ENCODE measurements at regions not wholly inside any gene's neighbourhood (a gene's known extent, or its start where the extent isn't known, plus 50 kb on each side); places are given as distances from the start of the nearest gene placed in this dataset.
"Not testable (repeated sequence)": the region's sequence is repeated elsewhere in the genome, so short reads cannot be mapped to it uniquely, and the experiment has no call there.

DNA sequence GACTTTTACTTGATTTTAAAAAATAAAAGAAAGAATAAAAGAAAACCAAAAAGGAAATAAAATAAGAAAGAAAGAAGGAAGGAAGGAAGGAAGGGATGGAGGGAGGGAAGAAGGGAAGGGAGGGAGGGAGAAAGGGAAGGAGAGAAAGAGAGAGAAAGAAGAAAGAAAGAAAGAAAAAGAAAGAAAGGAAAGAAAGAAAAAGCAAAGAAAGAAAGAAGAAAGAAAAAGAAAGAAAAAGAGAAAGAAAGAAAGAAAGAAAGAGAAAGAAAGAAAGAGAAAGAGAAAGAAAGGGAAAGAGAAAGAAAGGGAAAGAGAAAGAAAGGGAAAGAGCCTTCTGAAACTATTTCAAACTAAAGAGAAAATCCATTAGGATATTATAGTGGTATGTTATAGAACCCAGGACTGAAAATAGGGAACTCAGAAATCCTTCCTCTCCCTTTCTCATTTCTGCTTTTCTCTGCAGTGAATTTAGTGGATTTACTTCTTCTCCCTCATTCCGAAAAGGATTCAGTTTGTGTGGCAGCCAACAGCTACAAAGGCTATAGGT, 414.7 kb upstream of the CCNG1 start:
- no peak for DNase-seq

DNA sequence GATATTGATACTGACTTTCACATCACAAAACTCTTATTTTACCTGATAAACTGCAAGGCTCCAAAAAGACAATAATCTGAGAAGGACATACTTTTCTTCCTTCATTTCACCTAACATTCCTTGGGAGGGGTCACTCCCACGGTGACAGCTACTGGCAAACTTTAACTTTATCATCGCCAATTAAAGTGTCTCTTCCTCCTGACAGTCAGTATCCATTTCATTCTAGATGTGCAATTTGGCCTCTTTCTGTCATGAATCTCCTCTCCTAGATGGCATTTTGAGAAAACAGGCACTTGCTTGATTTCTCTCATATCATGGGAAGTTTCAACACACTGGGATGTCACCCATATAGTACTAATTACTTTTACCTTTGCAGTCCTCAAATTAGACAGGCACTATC, 413.5 kb upstream of the CCNG1 start:
- no peak for DNase-seq

DNA sequence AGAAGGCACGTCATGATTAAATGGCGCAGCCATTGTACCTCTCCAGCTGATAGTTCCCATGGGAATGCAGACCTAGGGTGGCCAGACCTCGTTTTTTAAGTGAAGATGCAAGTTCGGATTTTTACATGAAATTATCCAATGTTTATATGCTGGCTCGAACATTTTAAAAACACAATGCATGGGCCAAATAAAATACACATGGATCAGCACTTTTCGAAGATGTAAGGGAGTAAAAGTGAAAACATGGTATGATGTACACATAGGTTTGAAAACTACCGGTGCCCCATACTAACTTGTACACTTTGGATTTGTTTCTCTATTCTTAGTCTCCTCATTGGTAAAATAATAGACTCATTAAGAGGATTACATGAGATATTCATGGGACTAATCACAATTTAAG, 412.5 kb upstream of the CCNG1 start:
- no peak for DNase-seq

DNA sequence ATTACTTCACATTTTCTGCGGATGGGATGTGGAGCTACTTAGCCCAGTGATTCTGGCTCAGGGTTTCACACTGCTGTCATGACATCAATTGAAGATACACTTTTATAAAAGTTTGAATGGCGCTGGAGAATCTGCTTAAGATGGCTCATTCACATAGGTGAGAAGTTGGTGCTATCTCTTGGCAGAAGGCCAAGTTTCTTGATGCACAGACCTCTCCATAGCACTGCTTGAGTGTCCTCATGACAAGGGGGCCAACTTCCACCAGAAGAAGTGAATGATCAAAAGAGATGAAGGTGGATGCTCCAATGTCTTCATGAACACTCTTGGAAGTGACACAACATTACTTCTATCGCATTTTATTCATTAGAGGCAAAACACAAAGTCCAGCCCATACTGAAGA, 403.7 kb upstream of the CCNG1 start:
- no peak for DNase-seq

DNA sequence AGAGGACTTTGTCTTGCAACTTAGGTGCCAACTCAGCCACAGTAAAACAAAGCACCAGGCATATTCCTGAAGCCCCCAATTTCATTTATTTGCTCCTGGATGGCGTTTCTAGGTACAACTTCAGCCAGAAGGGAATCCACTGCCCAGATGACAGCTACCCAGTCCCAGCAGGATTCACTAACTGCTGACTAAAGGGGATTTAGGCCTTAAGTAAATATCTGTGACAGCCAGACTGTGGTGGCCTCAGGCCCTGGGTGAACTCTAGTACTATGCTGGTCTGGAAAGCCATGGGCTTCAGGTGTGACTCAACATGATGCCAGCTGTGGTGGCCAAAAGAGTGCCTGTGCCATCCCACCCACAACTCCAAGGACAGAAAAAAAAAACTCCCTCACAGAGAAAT, 396.1 kb upstream of the CCNG1 start:
- DNase-seq: no peak

DNA sequence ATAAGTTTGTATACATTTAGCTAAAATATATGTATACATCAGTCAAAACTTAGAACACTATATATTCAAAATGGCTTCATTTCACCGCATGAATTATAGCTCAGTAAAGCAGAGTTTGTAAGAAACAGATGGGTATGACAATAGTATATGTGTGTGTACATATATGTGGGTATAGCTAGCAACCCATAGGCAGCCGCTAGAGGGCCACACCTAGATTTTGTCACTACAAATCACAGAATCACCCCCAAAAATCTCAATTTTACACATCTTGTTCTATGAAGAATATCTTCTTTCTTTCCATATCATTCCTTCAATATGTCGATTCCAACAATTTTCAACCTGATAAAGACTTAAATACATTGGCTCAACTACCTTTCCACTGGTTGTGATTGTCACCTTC, 357.8 kb upstream of the CCNG1 start:
- DNase-seq: no peak

DNA sequence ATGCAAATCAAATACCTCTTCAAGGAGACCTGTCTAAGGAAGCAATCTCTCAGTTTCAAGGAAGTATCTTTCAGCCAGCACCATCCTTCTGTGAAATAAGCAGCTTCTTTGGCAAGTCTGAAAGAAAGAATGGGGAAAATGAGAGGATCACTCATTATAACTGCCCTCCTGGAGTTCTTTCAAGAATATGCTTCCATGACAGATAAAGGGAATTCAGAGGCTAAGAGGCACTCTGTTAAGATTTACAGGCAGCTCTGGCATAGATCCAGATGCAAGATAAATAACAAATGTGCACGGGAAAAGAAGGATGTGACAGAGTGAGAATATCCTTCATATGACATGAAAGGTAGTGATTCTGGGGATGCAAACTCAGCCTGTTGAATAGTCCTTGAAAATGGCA, 348.2 kb upstream of the CCNG1 start:
- DNase-seq: no peak

DNA sequence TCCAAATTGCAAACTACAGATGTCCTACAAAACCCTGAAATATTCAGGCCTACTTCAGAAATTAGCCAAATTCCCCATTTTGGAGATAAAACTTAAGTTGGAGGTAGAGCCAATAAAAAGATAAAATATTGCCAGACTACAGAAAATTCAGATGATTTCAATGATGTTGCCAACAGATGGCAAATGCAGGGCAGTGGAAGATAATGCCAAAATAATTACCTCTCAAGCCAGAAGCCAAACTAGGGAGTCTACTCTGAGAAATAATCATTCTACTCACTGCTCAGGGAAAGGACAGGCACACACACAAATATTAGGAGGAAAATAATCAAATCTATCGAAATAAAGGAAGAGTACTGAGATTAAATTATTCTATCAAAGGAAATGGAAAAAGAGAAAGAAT, 347.5 kb upstream of the CCNG1 start:
- DNase-seq: no peak

DNA sequence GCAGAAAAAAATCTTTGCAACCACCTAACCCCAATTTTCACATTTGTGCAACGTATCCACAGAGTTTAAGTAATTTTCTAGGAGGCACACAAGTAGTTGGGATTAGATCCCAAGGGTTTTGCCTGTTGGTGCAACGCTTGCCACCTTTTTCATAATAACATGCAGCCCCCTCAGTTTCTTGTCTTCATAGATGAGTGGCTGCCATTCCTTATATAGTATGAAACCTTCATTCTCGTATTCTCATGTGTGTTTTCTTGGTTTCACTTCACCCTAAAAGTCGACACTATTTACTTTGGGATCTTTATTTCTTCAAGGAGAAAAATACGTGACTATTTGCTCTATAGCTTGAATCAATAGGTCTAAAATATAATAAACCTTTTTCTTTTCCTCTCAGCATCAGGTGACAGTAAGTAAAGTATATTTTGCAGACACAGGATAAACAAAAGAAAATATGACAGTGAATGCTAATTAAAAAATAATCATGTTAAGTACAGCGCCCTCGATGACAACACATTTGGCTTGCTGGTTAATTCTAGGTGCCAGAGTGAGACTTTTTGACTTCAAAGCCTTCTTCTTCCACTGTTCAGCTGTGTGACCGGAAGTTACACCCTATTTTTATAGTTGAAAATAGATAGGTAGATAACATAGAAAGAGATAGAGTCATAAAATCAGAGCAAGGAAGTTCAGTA, 342.8 kb upstream of the CCNG1 start:
- no peak for DNase-seq

DNA sequence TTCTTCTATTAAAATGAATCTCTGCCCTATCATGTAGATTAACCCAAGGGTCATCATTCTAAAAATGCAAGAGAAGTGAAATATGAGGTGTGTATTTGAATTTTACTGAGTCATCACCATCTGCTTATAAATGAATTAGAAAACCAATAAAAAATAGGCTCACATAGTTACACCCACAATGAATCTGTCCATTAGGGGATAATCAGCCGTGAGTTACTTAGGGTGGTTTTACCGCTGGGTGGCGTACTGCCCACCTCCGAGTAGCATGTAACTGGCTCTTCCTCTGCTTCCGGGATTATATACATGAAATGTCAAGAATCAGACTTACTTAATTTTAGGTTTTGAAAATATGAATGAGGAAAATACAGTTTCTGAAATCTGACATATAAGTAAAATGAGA, 332.9 kb upstream of the CCNG1 start:
- no peak for DNase-seq

DNA sequence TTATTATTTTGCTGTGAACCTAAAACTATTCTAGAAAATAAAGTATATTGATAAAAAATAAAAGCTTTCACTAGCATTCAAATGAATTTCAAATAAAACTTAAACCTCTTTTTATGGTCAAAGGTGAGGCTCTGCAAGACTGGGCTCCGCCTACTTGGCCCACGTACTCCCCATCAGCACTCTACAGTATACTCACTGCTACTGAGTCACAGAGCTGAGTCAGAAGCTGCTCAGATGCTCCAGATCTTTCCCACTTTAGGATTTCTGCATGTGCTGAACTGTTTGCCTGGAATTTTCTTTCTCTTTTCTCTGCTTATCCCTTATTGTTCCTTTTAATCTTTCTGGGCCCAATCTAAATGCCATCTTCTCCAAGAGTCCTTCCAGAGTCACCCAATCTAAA, 331.9 kb upstream of the CCNG1 start:
- DNase-seq: no peak

DNA sequence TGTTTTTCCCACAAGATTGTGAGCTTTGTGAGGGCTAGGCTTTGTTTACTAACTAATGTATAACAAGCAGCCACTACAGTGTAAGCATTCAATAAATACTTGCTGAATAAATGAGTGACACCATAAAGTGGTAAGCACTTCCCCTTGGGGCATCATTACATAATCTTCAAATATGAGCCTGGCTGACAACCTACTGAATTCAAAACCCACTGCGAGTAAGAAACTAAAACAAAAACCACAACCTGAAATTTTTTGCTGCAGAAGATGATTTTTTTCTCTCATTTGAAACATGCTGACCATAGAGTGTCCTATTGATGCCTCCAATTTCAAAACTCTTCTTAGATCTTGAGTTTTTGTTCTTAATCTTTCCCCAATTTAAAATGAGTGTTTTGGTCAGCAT, 331.3 kb upstream of the CCNG1 start:
- DNase-seq: no peak

DNA sequence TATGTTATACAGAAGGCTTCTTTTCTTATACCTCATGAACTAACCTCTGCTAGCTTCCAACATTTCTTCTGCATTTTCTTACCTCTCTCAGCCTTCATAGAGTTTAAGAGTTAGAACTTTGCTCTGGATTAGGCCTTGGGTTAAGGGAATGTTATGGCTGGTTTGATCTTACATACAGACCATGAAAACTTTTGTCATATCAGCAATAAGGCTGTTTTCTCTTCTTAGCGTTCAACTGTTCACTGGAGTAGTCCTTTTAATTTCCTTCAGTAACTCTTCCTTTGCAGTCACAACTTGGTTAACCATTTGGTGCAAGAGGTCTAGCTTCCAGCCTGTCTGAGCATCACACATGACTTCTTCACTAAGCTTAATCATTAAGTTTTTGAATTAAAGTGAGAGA, 329.0 kb upstream of the CCNG1 start:
- DNase-seq: no peak

DNA sequence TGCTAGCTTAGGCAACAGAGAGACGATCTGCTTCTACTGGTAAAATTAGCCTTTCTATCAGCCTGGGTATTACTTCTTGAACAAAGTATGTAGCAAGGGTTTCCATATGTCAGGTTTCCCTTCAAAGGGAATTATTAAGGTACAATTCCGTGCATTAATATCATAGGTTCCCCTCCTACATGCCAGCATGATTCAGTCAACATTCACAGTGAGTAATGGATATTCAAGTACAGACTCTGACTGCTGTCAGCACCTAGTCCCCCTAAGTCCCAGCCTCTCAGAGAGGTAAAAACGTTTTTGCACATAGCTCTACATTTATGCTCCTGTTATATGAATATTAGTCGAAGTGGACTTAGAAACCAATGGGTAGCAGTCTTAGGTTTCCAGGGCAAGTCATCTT, 322.4 kb upstream of the CCNG1 start:
- no peak for DNase-seq

DNA sequence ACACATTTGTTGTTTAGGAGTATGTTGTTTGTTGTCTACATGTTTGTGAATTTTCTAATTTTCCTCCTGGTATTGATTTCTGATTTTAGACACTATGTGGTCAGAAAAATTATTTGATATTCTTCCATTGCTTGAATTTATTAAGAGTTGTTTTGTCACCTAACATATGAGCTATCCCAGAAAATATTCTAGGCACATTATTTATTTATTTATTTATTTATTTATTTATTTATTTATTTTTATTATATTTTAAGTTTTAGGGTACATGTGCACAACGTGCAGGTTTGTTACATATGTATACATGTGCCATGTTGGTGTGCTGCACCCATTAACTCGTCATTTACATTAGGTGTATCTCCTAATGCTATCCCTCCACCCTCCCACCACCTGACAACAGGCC, 320.8 kb upstream of the CCNG1 start:
- DNase-seq: not testable (repeated sequence)

DNA sequence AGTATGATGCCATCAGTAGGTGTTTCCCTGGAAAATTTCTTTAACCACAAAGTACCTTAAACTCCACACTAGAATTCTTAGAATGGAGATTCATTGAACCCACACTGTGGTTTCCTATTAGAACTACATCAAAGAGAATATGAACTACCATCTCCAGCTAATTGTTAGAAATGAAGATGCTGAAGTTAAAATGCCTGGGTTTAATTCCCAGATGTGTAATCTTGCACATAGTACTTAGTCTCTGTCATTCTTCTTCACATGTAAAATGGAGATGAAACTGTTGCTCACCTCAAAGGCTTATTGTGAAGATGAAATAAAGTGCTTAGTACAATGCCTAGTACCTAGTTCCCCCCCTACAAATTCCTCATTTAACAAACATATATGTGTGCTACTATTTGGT, 303.3 kb upstream of the CCNG1 start:
- no peak for DNase-seq

DNA sequence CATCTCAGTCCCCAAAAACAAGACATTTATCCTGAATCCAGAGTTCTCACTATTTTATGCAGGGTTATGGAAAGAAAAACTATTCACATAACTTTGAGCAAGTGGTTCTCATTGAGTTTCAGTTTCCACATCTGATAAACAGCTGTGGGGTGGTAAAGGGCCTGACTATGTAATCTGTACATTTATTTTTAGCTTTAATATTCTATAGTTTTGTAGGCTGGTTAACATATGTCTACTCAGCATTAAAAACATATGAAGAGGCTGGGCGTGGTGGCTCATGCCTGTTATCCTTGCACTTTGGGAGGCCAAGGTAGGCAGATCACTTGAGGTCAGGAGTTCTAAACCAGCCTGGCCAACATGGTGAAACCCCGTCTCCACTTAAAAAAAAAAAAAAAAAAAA, 301.5 kb upstream of the CCNG1 start:
- no peak for DNase-seq

DNA sequence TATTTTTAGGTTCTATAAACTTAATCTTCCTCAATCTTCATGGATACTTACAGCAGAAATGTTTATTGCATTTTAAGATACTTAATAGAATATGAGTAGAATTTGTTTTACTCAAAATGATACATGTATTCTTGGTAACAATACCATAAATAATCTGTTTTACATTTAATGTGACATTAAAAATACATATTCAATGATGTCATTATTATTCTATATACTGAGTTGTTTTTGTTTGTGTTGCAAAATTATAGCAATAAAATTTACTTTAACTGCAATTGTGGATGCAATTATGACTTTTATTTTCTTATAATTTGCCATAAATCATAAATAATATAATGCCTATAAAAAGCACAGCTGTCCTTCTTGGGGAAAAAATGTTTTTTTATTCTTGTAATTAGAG, 275.9 kb upstream of the CCNG1 start:
- DNase-seq: no peak

DNA sequence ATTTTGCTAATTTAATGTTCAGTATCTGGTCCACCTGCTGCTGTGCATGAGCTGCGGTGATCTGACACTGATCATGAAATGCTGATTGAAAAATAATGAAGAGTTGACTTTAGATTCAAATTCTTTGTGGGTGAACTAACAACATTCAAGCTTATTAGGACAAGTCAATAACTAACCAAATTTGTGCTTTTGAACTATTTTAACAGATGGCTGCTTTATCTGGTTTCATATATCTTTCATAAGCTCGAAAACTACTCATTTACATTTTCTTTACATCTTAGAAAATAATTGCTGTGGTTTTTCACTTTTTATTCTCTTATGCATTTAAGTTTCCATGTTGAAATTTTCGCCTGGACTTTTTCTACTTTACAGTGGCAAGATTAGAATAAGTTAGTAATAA, 274.8 kb upstream of the CCNG1 start:
- DNase-seq: no peak

DNA sequence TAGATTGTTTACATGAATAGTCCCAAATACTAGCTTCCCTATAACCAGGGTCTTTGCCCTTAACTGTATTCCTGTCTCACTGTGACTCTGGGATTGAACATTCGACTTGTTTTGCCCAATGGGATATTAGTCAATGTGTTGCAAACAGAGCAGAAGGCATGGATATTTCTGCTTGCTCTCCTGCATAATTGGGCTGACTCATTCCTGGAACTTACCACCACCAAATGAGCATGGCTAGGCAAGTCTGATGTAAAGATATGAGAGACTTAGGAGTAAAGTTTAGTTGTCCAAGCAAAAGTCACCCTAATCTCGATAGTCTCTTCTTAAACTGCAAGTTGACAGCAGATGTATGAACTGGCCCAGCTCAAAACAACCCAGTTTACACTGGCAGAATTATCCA, 273.5 kb upstream of the CCNG1 start:
- DNase-seq: no peak

DNA sequence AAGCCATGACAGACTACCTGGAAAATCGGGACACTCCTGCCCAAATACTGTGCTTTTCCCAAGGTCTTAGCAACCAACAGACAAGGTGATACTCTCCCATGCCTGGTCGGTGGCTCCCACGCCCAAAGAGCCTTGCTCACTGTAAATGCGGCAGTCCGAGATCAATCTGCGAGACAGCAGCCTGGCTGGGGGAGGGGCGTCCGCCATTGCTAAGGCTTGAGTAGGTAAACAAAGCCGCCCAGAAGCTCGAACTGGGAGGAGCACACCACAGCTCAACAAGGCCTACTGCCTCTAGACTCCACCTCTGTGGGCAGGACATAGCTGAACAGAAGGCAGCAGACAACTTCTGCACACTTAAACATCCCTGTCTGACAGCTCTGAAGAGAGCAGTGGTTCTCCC, 272.1 kb upstream of the CCNG1 start:
- no peak for DNase-seq

DNA sequence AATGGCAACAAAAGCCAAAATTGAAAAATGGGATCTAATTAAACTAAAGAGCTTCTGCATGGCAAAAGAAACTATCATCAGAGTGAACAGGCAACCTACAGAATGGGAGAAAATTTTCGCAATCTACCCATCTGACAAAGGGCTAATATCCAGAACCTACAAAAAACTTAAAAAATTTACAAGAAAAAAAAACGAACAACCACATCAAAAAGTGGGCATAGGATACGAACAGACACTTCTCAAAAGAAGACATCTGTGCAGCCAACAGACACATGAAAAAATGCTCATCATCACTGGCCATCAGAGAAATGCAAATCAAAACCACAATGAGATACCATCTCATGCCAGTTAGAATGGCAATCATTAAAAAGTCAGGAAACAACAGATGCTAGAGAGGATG, 267.2 kb upstream of the CCNG1 start:
- not testable (repeated sequence) for DNase-seq

DNA sequence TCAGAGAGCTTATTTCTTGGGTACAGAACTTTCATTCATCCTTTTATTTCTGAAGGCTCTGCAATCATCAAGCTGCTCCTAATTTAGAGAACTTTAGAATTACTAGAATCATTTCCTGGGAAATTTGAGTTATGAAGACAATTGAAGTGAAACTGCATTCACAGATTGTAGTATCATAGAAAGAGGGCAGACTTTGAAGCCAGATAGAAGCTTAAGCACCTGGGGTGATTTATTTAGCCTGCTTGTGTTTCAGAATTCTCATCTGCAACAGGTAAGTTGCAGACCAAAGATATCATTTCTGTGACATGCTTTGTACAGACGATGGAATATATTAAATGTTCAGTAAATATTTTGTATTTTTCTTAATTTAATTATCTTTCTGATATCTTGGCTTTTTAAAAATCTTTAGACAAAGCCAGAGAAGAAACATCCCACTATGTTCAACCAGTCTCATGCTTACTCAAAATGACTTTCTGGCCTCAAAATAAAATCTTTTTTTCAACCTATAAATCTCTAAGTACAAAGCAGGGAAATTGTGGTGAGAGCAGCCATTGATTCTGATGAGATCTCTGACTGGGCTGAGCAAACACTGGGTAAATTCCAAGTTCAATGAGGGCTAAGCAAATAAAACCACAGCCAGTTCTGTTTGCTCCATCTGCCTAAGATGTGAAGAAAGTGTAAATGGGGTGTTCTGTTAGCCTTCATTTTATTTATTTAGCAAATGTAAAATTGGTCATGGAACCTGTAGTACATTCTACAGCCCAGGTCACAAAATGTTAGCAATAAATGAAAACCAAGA, 264.7 kb upstream of the CCNG1 start:
- no peak for DNase-seq

DNA sequence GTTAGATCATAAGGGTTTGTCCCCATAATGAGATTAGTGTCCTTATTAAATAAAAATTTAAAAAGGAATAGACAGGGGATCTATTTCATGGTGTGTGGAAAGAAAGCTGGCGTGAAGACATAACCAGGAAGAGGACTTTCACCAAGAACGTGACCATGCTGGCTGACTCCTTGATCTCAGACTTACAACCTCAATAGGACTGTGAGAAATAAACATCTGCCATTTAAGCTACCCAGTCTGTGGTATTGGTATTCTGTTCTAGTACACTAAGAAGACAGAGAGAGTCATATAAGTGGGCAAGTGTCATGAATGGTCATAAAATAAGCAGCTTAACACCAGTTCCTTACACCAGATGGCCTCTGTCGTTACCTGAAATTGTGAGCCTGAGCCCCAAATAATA, 259.4 kb upstream of the CCNG1 start:
- DNase-seq: no peak

DNA sequence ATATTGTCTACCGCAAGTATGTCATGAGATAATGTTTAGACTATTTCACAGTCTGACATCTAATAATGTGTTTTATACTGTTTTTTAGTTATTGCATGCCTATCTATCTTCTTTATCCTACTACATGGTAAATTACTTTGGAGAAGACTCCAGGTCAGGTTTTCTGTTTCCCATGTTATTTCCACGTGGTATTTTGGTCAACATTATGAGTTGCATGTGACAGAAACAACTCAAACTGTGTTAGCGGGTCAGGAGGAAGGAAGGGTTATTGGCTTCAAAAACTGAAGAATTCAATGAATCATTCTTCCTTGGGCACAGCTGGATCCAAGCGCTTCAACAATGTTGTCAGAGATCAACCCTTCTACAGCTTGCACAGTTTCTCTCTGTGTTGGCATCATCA, 252.1 kb upstream of the CCNG1 start:
- no peak for DNase-seq

All from NCI-H226 (cell line).